Coronary artery (tissue), 2 donors: ENCODE measurements at regions not wholly inside any gene's neighbourhood (a gene's known extent, or its start where the extent isn't known, plus 50 kb on each side); places are given as distances from the start of the nearest gene placed in this dataset.

Experiments
- DNase-seq: peaks from one replicate; pipeline ENCODE4 v3.0.0-alpha.2; 2017; ENCODE audit warnings: low spot score
- H3K27ac ChIP-seq, 2 donors: fragments of 200-600 bp; sonication (generic); one replicate each; pipeline ENCODE4 v1.5.1; 2016 to 2019
- H3K4me3 ChIP-seq: fragments of 200-600 bp; sonication (generic); 2 replicates; pipeline ENCODE4 v1.5.1; 2016; ENCODE audit warnings: mild to moderate bottlenecking, moderate library complexity
- CTCF ChIP-seq: fragments of 200-600 bp; sonication (generic); IDR thresholded peaks from one replicate; pipeline ENCODE4 v1.5.1; 2019; ENCODE audit warnings: antibody characterized with exemption

DNA sequence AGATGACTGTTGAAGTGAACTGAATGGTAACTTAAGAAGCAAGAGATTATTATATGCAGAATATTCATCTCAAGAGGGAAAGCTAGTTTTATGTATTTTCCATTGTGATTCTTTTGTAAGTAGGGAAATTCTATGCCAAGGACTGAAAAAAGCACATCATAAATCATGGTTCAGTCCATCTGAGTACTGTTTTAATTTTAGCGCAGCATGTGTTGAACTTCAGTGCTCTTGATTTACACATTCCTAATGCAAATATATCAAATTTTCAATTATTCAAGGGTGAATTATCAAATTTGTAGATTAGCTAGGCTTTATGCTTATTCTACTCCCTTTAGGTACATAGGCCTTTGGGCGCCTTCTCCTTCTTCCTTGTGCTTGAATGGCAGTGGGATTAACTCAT, 50.3 kb upstream of the TCF12 start:
- no peak for DNase-seq
- no peak overlapping the region for H3K27ac ChIP-seq
- no peak overlapping the region for H3K4me3 ChIP-seq
- TF ChIP-seq CTCF, result no peak

- H3K4me3 ChIP-seq, result no peak overlapping the region
- no peak overlapping the region for H3K27ac ChIP-seq
- no peak for TF ChIP-seq CTCF
- DNase-seq, result no peak
Measured at GRCh38 chr15:56866803-56867202, 51.6 kb upstream of the TCF12 start.

- no peak for DNase-seq
- Histone ChIP-seq H3K27ac (no peak overlapping the region), H3K4me3 (no peak overlapping the region)
- TF ChIP-seq CTCF, result no peak
Measured at GRCh38 chr15:56857828-56858227, 60.6 kb upstream of the TCF12 start.

- DNase-seq, result no peak
- H3K4me3 ChIP-seq, result no peak overlapping the region
- no peak overlapping the region for H3K27ac ChIP-seq
- TF ChIP-seq CTCF, result no peak
Measured at GRCh38 chr15:56856934-56857333, 61.5 kb upstream of the TCF12 start.

DNA sequence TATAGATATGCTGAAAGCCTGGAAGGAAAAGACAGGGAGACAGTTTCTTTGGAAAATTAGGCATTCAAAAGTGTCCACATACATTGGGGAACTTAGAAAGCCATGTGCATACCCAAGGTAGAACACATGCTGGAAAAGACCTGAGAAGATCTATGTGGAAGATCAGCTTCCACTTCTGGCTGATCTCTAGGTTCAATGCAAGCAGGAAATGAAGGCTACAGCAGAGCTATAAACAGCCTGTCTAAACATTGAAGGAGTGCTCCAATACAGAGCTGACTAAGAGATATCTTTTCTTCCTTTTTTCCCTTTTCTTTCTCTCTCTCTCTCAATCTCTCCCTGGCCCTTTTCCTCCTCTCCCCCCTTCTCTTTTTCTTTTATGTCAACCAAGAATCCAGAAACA, 73.6 kb upstream of the TCF12 start:
- no peak for TF ChIP-seq CTCF
- no peak for DNase-seq
- no peak overlapping the region for H3K4me3 ChIP-seq
- no peak overlapping the region for H3K27ac ChIP-seq

GRCh38 chr15:56844471-56844870, 74.0 kb upstream of the TCF12 start:
- no peak for TF ChIP-seq CTCF
- H3K27ac ChIP-seq, result no peak overlapping the region
- no peak overlapping the region for H3K4me3 ChIP-seq
- no peak for DNase-seq

- no peak for TF ChIP-seq CTCF
- H3K27ac ChIP-seq, result no peak overlapping the region
- no peak overlapping the region for H3K4me3 ChIP-seq
- no peak for DNase-seq
Measured at GRCh38 chr15:56839641-56840040, 78.8 kb upstream of the TCF12 start.
